ENCODE measurements at regions not wholly inside any gene's neighbourhood (a gene's known extent, or its start where the extent isn't known, plus 50 kb on each side); places are given as distances from the start of the nearest gene placed in this dataset.

- no peaks in the 10 kb centered on the region for H3K9me3 ChIP-seq (ENCODE audit: control insufficient read depth, low read length)
- H3K36me3 ChIP-seq (ENCODE audit: control insufficient read depth, insufficient read depth, low read length) = no peaks in the 10 kb centered on the region
- Mint-ChIP-seq H3K4me3 (no peak overlapping the region), H3K36me3 (ENCODE audit: low read depth) (no peaks in the 10 kb centered on the region), H3K27ac (no peak overlapping the region), H3K4me1 (no peaks in the 10 kb centered on the region), H3K27me3 (ENCODE audit: insufficient read depth) (no peaks in the 10 kb centered on the region), H3K9me3 (peaks cover 5% of the 10 kb centered on the region)
- WGBS, 2 experiments (ENCODE audit: insufficient coverage in 1 of 2, insufficient read length in 1 of 2) = 93 to 100% methylated on average over 1 to 2 of the region's 2 CpGs
- no peaks in the 10 kb centered on the region for H3K27me3 ChIP-seq (ENCODE audit: control insufficient read depth, insufficient read depth, low read length, poor library complexity, severe bottlenecking)
- no peak for DNase-seq
- no peak overlapping the region for H3K4me3 ChIP-seq (ENCODE audit: low read length)
- TF ChIP-seq CTCF (conservative IDR thresholded peaks at IDR 0.05) = no peak
- H3K9ac ChIP-seq (ENCODE audit: extremely low read depth, low read length, poor library complexity, severe bottlenecking) = no peak overlapping the region
- H3K4me1 ChIP-seq (ENCODE audit: control insufficient read depth, insufficient read depth, low read length) = no peaks in the 10 kb centered on the region
- no peak overlapping the region for H3K27ac ChIP-seq (ENCODE audit: low read depth, low read length)
These were observed 838.2 kb upstream of the B3GALT2 start for GRCh38 chr1:194024659-194025058.

- Histone ChIP-seq H3K36me3 (ENCODE audit: control insufficient read depth, insufficient read depth, low read length) (no peaks in the 10 kb centered on the region), H3K27me3 (ENCODE audit: control insufficient read depth, insufficient read depth, low read length, poor library complexity, severe bottlenecking) (no peaks in the 10 kb centered on the region), H3K9ac (ENCODE audit: extremely low read depth, low read length, poor library complexity, severe bottlenecking) (no peak overlapping the region), H3K9me3 (ENCODE audit: control insufficient read depth, low read length) (no peaks in the 10 kb centered on the region), H3K4me3 (ENCODE audit: low read length) (no peak overlapping the region), H3K4me1 (ENCODE audit: control insufficient read depth, insufficient read depth, low read length) (no peaks in the 10 kb centered on the region), H3K27ac (ENCODE audit: low read depth, low read length) (no peak overlapping the region)
- DNase-seq = no peak
- Mint-ChIP-seq H3K27ac (no peak overlapping the region), H3K4me1 (no peaks in the 10 kb centered on the region), H3K27me3 (ENCODE audit: insufficient read depth) (no peaks in the 10 kb centered on the region), H3K36me3 (ENCODE audit: low read depth) (no peaks in the 10 kb centered on the region), H3K9me3 (peaks cover 9% of the 10 kb centered on the region), H3K4me3 (no peak overlapping the region)
- WGBS, 2 experiments (ENCODE audit: insufficient coverage in 1 of 2, insufficient read length in 1 of 2) = 72% methylated on average over 1 of the region's 2 CpGs; no CpG with 5 or more reads in 1 of the 2 experiments
- no peak for TF ChIP-seq CTCF (conservative IDR thresholded peaks at IDR 0.05)
These were observed 827.6 kb upstream of the B3GALT2 start for GRCh38 chr1:194014014-194014413.

- Histone ChIP-seq H3K4me1 (ENCODE audit: control insufficient read depth, insufficient read depth, low read length) (no peaks in the 10 kb centered on the region), H3K9me3 (ENCODE audit: control insufficient read depth, low read length) (no peaks in the 10 kb centered on the region), H3K36me3 (ENCODE audit: control insufficient read depth, insufficient read depth, low read length) (no peaks in the 10 kb centered on the region), H3K9ac (ENCODE audit: extremely low read depth, low read length, poor library complexity, severe bottlenecking) (no peak overlapping the region), H3K27ac (ENCODE audit: low read depth, low read length) (no peak overlapping the region), H3K4me3 (ENCODE audit: low read length) (no peak overlapping the region), H3K27me3 (ENCODE audit: control insufficient read depth, insufficient read depth, low read length, poor library complexity, severe bottlenecking) (no peaks in the 10 kb centered on the region)
- 93 to 100% methylated on average over 2 of the region's 2 CpGs for WGBS, 2 experiments (ENCODE audit: insufficient coverage in 1 of 2, insufficient read length in 1 of 2)
- DNase-seq = no peak
- no peaks in the 10 kb centered on the region for H3K36me3 Mint-ChIP-seq (ENCODE audit: low read depth)
- H3K4me1 Mint-ChIP-seq = no peaks in the 10 kb centered on the region
- H3K4me3 Mint-ChIP-seq = no peak overlapping the region
- TF ChIP-seq CTCF (conservative IDR thresholded peaks at IDR 0.05) = no peak
- no peaks in the 10 kb centered on the region for H3K27me3 Mint-ChIP-seq (ENCODE audit: insufficient read depth)
- H3K27ac Mint-ChIP-seq = no peak overlapping the region
- H3K9me3 Mint-ChIP-seq = peaks cover 9% of the 10 kb centered on the region
These were observed 827.1 kb upstream of the B3GALT2 start for GRCh38 chr1:194013561-194013960.
